Iris pigment epithelial cell (primary cell): ENCODE measurements at regions not wholly inside any gene's neighbourhood (a gene's known extent, or its start where the extent isn't known, plus 50 kb on each side); places are given as distances from the start of the nearest gene placed in this dataset.

ENCODE experiments used
- DNase-seq: peaks from one replicate; pipeline ENCODE4 v3.0.0-alpha.2; 2011; ENCODE audit warnings: low read depth

- DNase-seq: no peak
These were observed 124.9 kb upstream of the TPK1 start for GRCh38 chr7:144960763-144961162.

- no peak for DNase-seq
These were observed 122.1 kb upstream of the TPK1 start for GRCh38 chr7:144957998-144958397.

- no peak for DNase-seq
These were observed 119.6 kb upstream of the TPK1 start for GRCh38 chr7:144955422-144955821.

GRCh38 chr7:144941127-144941526, 105.3 kb upstream of the TPK1 start:
- DNase-seq: no peak

GRCh38 chr7:144937199-144937598, 101.3 kb upstream of the TPK1 start:
- no peak for DNase-seq

- no peak for DNase-seq
These were observed 100.5 kb upstream of the TPK1 start for GRCh38 chr7:144936314-144936713.

GRCh38 chr7:144910411-144910810, 74.6 kb upstream of the TPK1 start:
- DNase-seq: no peak

GRCh38 chr7:144908943-144909556, 73.2 kb upstream of the TPK1 start:
- DNase-seq: no peak

GRCh38 chr7:144908324-144908723, 72.5 kb upstream of the TPK1 start:
- DNase-seq: no peak

GRCh38 chr7:144907577-144907976, 71.7 kb upstream of the TPK1 start:
- no peak for DNase-seq

- no peak for DNase-seq
These were observed 67.3 kb upstream of the TPK1 start for GRCh38 chr7:144903201-144903600.

- no peak for DNase-seq
These were observed 56.9 kb upstream of the TPK1 start for GRCh38 chr7:144892761-144893160.
